NCI-H526 (cell line): ENCODE measurements at regions not wholly inside any gene's neighbourhood (a gene's known extent, or its start where the extent isn't known, plus 50 kb on each side); places are given as distances from the start of the nearest gene placed in this dataset.

ENCODE experiments used
- DNase-seq, 2 experiments: peaks; one replicate each; lab custom pipeline; 2025; lab: John Stamatoyannopoulos, UW

DNA sequence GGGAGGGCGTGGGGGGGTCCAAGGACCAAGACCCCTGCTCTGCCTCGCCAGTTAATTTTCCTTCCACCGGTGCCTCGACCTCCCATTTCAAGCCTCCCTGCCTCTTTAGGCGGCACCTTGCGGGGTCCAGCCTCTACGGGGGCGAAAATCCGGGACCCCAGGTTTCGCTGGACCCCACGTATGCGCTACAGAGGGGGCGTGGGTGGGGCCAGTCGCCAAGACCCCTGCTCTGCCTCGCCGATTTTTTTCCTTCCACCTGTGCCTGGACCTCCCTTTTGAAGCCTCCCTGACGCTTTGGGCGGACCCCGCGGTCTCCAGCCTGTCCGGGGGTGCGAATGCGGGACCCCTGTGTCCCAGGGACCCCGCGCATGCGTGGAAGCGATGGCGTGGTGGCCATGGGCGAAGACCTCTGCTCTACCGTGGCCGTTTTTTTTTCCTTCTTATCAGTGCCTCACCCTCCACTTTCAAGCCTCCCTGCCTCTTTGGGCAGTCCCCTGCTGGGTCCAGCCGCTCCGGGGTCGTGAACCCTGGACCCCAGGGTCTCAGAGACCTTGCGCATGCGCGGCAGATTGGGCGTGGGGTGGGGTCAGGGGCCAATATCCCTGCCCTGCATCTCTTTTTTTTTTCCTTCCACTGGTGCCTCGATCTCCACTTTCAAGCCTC lies 324.2 kb downstream of the ALG10 start:
- DNase-seq, result no peak

DNA sequence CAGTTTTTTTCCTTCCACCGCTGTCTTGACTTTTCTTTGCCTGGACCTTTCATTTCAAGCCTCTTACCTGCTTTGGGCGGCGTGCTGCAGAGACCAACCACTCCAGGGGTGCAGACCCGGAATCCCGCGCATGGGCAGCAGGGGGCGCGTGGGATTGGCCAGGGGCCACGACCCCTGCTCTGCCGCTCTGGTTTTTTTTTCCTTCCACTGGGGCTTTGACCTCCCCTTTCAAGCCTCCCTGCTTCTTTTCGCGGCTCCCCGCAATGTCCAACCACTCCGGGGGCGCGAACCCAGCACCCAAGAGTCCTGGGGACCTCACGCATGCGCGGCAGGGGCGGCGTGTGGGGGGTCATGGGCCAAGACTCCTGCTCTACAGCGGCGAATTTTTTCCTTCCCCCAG lies 325.1 kb downstream of the ALG10 start:
- DNase-seq, result peak in 1 of 2 experiments; percentile 61

DNA sequence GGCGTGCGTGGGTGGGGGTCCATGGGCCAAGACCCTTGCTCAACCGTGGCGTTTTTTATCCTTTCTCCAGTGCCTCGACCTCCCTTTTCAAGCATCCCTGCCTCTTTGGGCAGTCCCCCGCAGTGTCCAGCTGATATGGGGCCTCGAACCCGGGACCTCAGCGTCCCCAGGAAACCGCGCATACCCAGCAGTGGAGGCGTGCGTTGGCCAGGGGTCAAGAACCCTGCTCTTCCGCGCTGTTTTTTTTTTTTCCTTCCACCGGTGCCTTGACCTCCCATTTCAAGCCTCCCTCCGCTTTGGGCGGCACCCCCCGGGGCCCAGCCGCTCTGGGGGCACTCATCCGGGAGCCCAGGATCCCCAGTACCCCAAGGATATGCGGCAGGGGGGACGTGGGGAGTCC lies 325.8 kb downstream of the ALG10 start:
- DNase-seq, result no peak

DNA sequence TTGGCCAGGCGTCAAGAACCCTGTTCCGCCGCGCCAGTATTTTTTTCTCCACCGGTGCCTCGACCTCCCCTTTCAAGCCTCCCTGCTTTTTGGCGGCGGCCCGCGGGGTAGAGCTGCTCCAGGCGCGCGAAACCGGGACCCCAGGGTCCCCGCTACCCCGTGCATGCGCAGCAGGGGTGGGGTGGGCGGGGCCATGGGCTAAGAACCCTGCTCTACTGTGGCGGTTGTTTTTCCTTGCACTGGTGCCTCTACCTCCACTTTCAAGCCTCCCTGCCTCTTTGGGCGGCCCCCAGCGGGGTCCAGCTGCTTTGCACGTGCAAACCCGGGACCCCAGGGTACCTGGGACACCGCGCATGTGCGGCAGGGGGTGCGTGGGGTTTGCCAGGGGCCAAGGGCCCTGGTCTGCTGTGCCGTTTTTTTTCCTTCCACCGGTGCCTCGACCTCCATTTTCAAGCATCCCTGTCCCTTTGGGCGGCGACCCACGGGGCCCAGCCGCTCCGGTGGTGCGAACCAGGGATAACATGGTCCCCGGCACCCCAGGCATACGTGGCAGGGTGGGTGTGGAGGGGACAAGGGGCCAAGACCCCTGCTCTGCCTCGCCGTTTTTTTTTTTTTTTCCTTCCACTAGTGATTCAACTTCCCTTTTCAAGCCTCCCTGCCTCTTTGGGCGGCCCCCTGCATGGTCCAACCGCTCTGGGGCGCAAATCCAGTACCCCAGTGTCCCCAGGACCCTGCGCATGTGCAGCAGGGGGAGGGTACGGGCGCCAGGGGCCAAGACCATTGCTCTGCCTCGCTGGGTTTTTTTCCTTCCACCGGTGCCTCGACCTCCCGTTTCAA lies 326.8 kb downstream of the ALG10 start:
- no peak for DNase-seq

DNA sequence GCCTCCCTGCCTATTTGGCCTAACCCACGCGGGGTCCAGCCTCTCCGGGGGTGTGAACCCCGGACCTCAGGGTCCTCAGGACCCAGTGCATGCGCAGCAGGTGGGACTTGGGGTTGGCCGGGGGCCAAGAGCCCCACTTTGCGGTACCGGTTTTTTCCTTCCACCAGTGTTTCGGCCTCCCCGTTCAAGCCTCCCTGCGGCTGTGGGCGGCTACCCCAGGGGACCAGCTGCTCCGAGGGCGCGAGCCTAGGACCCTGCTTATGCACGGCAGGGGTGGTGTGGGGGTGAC lies 327.3 kb downstream of the ALG10 start:
- no peak for DNase-seq

DNA sequence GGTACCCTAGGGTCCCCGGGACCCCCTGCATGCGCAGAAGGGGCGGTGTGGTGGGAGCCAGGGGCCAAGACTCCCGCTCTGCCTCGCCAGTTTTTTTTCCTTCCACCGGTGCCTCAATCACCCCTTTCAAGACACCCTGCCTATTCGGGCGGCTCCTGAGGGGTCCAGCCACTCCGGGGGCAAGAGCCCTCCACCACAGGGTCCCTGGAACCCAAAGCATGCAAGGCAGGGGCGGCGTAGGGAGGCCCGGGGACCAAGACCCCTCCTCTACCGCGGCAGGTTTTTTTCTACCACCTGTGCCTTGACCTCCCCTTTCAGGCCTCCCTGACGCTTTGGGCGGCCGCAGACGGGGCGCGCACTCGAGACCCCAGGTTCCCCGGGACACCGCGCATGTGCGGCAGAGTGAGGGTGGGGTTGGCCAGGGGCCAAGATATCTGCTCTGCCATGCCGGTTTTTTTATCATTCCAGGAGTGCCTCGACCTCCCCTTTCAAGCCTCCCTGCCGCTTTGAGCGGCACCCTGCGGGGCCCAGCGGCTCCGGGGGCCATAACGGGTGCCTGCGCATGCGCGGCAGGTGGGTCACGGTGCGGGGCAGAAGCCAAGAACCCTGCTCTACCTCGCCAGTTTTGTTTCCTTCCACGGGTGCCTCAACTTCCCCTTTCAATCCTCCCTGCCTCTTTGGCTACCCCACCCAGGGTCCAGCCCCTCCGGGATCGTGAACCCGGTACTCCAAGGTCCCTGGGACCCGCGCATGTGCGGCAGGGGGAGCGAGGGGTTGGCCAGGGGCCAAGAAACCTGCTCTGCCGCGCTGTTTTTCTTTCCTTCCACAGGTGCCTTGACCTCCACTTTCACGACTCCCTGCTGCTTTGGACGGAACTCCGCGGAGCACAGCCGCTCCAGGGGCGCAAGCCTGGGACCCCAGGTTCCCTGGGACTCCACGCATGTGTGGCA lies 328.1 kb downstream of the ALG10 start:
- DNase-seq, result peak in 1 of 2 experiments; percentile 30

DNA sequence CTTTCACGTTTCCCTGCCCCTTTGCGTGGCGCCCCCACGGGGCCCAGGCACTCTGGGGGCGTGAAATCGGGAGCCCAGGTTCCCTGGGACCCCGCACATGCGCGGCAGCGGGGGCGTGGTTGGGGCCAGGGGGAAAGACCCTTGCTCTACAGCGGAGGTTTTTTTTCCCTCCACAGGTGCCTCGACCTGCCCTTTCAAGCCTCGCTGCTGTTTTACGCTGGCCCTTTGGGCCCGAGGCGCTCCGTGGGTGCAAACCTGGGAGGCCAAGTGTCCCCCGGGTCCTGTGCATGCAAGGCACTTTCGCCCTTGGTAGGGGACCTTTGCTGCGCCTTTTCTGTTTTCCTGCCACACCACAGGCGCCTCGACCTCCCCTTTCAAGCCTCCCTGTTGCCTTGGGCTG lies 329.8 kb downstream of the ALG10 start:
- DNase-seq, result no peak

DNA sequence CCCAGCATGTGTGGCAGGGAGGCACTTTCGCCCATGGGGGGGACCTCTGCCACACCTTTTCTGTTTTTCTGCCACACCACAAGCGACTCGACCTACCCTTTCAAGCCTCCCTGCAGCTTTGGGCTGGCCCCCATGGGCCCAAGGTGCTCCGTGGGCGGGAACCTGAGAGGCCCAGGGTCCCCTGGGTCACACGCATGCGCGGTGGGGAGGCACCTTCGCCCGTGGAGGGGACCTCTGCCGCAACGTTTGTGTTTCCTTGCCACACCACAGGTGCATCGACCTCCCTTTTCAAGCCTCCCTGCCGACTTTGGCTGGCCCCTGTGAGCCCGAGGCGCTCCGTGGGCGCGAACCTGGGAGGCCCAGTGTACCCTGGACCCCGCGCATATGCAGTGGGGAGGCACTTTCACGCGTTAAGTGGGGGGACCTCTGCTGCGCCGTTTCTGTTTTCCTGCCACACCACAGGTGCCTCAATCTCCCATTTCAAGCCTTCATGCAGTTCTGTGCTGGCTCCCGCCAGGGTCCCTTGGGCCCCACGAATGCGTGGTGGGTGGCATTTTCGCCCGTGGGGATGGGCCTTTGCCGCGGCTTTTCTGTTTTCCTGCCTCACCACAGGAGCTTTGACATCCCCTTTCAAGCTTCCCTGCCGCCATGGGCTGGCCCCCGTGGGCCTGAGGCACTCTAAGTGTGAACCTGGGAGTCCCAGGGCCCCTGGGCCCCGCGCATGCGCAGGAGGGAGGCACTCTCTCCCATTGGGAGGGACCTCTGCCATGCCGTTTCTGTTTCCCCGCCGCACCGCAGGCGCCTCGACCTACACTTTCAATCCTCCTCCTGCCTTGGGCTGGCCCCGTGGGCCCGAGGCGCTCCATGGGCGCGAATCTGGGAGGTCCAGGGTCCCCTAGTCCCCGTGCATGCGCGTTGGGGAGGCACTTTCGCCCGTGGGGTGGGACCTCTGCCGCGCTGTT lies 332.2 kb downstream of the ALG10 start:
- peak in 1 of 2 experiments; percentile 25 for DNase-seq

DNA sequence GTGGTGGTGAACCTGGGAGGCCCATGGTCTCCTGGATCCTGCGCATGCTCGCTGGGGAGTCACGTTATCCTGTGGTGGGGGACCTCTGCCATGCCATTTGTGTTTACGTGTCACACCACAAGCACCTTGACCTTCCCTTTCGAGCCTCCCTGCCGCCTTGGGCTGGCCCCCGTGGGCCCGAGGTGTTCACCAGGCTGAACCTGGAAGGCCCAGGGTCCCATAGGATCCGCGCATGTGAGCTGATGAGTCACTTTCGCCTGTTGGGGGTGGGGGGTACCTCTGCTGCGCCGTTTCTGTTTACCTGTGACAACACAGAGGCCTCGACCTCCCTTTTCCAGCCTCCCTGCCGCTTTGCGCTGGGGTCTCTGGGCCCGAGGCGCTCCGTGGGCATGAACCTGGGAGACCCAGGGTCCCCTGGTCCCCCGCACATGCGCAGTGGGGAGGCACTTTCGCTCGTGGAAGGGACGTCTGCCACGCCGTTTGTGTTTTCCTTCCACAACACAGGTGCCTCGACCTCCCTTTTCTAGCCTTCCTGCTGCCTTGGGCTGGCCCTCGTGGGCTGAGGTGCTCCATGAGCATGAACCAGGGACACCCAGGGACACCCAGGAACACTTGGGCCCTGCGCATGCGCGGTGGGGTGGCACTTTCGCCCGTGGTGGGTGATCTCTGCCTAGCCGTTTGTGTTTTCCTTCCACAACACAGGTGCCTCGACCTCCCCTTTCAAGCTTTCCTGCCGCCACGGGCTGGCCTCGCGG lies 334.1 kb downstream of the ALG10 start:
- no peak for DNase-seq

DNA sequence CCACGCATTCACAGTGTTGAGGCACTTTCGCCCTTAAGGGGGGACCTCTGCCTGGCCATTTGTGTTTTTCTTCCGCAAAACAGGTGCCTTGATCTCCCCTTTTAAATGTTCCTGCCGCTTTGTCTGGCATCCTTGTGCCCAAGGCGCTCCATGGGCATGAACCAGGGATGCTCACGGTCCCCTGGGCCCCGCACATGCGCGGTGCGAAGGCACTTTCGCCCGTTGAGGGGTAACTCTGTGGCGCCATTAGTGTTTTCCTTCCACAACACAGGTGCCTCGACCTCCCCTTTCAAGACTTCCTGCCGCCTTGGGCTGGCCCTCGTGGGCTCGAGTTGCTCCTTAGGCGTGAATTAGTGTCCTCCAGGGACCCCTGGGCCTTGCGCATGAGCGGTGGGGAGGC lies 335.5 kb downstream of the ALG10 start:
- no peak for DNase-seq

DNA sequence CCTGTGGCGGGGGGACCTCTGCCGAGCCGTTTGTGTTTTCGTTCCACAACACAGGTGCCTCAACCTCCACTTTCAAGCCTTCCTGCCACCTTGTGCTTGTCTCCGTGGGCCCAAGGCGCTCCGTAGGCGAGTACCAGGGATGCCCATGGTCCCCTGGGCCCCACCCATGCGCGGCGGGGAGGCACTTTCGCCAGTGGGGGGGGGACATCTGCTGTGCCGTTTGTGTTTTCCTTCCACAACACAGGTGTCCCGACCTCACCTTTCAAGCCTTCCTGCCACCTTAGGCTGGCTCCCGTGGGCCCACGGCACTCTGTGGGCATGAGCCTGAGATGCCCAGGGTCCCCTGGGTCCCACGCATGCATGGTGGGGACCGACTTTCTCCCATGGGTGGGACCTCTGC lies 335.9 kb downstream of the ALG10 start:
- no peak for DNase-seq

DNA sequence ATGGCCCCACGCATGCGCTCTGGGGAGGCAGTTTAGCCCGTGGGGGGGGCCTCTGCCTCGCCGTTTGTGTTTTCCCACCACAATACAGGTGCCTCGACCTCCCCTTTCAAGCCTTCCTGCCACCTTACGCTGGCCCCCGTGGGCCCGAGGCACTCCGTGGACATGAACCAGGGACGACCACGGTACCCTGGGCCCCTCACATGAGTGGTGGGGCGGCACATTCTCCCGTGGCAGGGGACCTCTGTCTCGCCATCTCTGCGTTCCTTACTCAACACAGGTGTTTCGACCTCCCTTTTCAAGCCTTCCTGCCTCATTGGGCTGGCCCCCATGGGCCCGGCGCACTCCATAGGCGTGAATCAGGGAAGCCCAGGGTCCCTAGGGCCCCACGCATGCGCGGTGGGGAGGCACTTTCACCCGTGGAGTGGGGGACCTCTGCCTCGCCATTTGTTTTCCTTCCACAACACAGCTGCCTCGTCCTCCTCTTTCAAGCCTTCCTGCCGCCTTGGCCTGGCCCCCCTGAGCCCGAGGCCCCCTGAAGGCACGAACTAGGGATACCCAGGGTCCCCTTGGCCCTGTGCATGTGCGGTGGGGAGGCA lies 339.5 kb downstream of the ALG10 start:
- DNase-seq, result no peak

DNA sequence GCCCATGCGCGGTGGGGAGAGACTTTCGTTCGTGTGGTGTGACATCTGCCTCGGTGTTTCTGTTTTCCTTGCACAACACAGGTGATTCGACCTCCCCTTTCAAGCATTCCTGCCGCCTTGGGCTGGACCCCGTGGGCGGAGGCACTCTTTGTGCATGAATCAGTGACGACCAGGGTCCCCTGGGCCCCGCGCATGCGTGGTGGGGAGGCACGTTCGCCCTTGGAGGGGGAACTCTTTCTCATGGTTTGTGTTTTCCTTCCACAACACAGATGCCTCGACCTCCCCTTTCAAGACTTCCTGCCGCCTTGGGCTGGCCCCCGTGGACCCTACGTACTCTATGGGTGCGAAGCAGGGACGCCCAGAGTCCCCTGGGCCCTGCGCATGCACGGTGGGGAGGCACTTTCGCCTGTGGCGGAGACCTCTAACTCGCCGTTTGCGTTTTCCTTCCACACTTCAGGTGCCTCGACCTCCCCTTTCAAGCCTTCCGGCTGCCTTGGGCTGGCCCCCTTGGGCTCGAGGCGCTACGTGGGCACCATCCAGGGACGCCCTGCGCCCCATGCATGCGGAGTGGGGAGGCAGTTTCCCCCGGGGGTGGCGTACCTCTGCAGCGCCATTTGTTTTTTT lies 340.9 kb downstream of the ALG10 start:
- DNase-seq, result peak in 1 of 2 experiments; percentile 57

DNA sequence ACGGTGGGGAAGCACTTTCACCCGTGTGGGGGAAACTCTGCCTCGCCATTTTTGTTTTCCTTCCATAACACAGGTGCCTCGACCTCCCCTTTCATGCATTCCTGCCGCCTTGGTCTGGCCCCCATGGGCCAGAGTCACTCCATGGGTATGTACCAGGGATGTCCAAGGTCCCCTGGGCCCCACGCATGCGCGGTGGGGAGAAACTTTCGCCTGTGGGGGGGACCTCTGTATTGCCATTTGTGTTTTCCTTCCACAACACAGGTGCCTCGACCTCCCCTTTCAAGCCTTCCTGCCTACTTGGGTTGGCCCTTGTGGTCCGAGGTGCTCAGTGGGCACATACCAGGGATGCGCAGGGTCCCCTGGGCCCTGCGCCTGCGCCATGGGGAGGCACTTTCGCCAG lies 345.8 kb downstream of the ALG10 start:
- no peak for DNase-seq

DNA sequence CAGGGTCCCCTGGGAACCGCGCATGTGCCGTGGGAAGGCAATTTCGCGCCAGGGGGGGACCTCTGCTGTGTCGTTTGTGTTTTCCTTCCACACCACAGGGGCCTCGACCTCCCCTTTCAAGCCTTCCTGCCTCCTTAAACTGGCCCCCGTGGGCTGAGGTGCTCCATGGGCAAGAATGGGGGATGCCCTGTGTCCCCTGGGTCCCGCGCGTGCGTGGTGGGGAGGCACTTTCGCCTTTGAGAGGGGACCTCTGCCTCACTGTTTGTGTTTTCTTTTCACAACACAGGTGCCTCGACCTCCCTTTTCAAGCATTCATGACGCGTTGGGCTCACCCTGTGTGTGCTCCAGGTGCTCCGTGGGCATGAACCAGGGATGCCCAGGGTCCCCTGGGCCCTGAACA lies 348.8 kb downstream of the ALG10 start:
- no peak for DNase-seq

DNA sequence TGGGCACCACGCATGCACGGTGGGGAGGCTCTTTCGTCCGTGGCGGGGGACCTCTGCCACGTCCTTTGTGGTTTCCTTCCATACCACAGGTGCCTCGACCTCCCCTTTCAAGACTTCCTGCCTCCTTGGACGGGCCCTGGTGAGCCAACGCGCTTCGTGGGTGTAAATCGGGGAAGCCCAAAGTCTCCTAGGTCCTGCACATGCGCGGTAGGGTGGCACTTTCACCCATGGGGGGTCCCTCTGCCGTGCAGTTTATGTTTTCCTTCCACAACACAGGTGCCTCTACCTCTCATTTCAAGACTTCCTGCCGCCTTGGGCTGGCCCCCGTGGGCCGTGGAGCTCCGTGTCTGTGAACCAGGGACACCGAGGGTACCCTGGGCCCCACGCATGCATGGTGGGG lies 349.7 kb downstream of the ALG10 start:
- DNase-seq, result no peak

DNA sequence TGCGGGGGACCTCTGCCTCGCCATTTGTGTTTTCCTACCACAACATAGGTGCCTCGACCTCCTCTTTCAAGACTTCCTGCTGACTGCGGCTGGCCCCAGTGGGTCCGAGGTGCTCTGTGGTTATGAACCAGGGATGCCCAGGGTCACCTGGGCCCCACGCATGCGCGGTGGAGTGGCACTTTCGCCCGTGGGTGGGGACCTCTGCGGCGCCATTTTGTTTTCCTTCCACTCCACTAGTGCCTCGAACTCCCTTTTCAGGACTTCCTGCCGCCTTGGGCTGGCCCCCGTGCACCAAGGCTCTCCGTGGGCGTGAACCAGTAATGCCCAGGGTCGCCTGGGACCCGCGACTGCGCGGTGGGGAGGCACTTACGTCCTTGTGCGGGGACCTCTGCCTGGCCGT lies 351.6 kb downstream of the ALG10 start:
- DNase-seq, result no peak

DNA sequence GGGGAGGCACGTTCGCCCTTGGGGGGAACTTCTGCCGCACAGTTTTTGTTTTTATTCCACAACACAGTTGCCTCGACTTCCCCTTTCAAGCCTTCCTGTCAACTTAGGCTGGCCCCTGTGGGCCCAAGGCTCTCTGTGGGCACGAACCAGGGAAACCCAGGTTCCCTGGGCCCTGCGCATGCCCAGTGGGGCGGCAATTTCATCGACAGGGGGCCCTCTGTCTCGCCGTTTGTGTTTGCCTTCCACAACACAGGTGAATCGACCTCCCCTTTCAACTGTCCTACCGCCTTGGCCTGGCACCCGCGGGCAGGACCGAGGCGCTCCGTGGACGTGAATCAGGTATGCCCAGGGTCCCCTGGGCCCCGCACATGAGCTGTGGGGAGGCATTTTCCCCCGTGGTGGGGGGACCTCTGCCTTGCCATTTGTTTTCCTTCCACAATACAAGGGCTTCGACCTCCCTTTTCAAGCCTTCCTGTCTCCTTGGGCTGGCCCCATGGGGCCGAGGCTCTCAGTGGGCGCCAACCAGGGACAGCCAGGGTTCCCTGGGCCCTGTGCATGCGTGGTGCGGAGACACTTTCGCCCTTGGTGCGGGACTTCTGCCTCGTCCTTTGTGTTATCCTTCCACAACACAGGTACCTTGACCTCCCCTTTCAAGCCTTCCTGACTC lies 354.0 kb downstream of the ALG10 start:
- DNase-seq, result no peak
